GM23338 (cell line): ENCODE measurements at regions not wholly inside any gene's neighbourhood (a gene's known extent, or its start where the extent isn't known, plus 50 kb on each side); places are given as distances from the start of the nearest gene placed in this dataset.

Experiments
- ATAC-seq: fragments of 200-7000 bp; cut with Tn5 transposase; 3 replicates; pipeline ENCODE4 v1.9.1; 2020
- DNase-seq: peaks from one replicate; pipeline ENCODE4 v3.0.0-alpha.2; 2015; ENCODE audit warnings: low spot score
- H2AFZ ChIP-seq: fragments of 200-600 bp; sonication (generic); 2 replicates; pipeline ENCODE4 v1.8.0; 2016; ENCODE audit warnings: antibody characterized with exemption, mild to moderate bottlenecking, moderate library complexity
- H3F3A ChIP-seq: fragments of 200-600 bp; sonication (generic); replicated peaks from 2 replicates; pipeline ENCODE4 v1.8.0; 2017; ENCODE audit warnings: antibody characterized with exemption, mixed run types, low read depth
- H3K27ac ChIP-seq: fragments of 200-600 bp; sonication (generic); 2 replicates; pipeline ENCODE4 v1.6.1; 2016; ENCODE audit warnings: low read depth
- H3K27me3 ChIP-seq: fragments of 200-600 bp; sonication (generic); 2 replicates; pipeline ENCODE4 v1.8.0; 2016; ENCODE audit warnings: mild to moderate bottlenecking, mixed run types, moderate library complexity; ENCODE audit not compliant: insufficient read depth
- H3K36me3 ChIP-seq: fragments of 200-600 bp; sonication (generic); 2 replicates; pipeline ENCODE4 v1.8.0; 2016; ENCODE audit warnings: mild to moderate bottlenecking; ENCODE audit not compliant: insufficient read depth
- H3K4me1 ChIP-seq: fragments of 200-600 bp; sonication (generic); 2 replicates; pipeline ENCODE4 v1.8.0; 2016; ENCODE audit warnings: mild to moderate bottlenecking, moderate library complexity; ENCODE audit not compliant: insufficient read depth
- H3K4me2 ChIP-seq: fragments of 200-600 bp; sonication (generic); 2 replicates; pipeline ENCODE4 v1.7.1; 2017; ENCODE audit warnings: mixed run types
- H3K4me3 ChIP-seq: fragments of 200-600 bp; sonication (generic); 2 replicates; pipeline ENCODE4 v1.6.1; 2016; ENCODE audit warnings: mixed run types
- H3K79me2 ChIP-seq: fragments of 200-600 bp; sonication (generic); replicated peaks from 2 replicates; pipeline ENCODE4 v1.8.0; 2017; ENCODE audit warnings: mild to moderate bottlenecking; ENCODE audit not compliant: insufficient read depth
- H3K9me2 ChIP-seq: fragments of 200-600 bp; sonication (generic); 2 replicates; pipeline ENCODE4 v1.8.0; 2017; ENCODE audit not compliant: insufficient read depth
- H4K20me1 ChIP-seq: fragments of 200-600 bp; sonication (generic); replicated peaks from 2 replicates; pipeline ENCODE4 v1.8.0; 2017; ENCODE audit warnings: mild to moderate bottlenecking; ENCODE audit not compliant: insufficient read depth
- H3K27ac Mint-ChIP-seq: 2 replicates; pipeline ENCODE4 v1.8.0; 2020; ENCODE audit warnings: inconsistent platforms, mild to moderate bottlenecking, moderate library complexity, mixed read lengths
- H3K27me3 Mint-ChIP-seq: 3 replicates; pipeline ENCODE4 v1.8.0; 2022; ENCODE audit warnings: low read depth, mild to moderate bottlenecking, moderate library complexity, mixed read lengths, inconsistent platforms; ENCODE audit not compliant: insufficient read depth, poor library complexity
- H3K36me3 Mint-ChIP-seq: 3 replicates; pipeline ENCODE4 v1.8.0; 2021; ENCODE audit warnings: low read depth, mild to moderate bottlenecking, inconsistent platforms, moderate library complexity, mixed read lengths
- H3K4me1 Mint-ChIP-seq: 3 replicates; pipeline ENCODE4 v1.8.0; 2020; ENCODE audit warnings: mild to moderate bottlenecking, inconsistent platforms, mixed read lengths
- H3K4me3 Mint-ChIP-seq: 3 replicates; pipeline ENCODE4 v1.8.0; 2021; ENCODE audit warnings: moderate library complexity, mild to moderate bottlenecking, inconsistent platforms, mixed read lengths
- H3K9me3 Mint-ChIP-seq: 3 replicates; pipeline ENCODE4 v1.8.0; 2020; ENCODE audit warnings: moderate library complexity, mild to moderate bottlenecking, inconsistent platforms, mixed read lengths
- CREB1 ChIP-seq: fragments of 250-450 bp; sonication (Bioruptor Pico); IDR thresholded peaks from 2 replicates; pipeline ENCODE4 v1.5.0; 2020; ENCODE audit warnings: low read depth, mild to moderate bottlenecking, moderate library complexity
- CTCF ChIP-seq, 2 experiments: fragments of 200-600 bp in 1 of 2; sonication (generic) in 1 of 2; conservative IDR thresholded peaks; 2 replicates each; pipeline versions ENCODE4 v1.5.1 to v1.6.1; 2016 to 2017; ENCODE audit warnings: antibody characterized with exemption in 2 of 2, low read depth in 2 of 2, mild to moderate bottlenecking in 2 of 2, moderate library complexity in 1 of 2
- ETS1 ChIP-seq: IDR thresholded peaks from 2 replicates; pipeline ENCODE4 v1.6.1; 2016; ENCODE audit warnings: antibody characterized with exemption
- EZH2 ChIP-seq: fragments of 200-600 bp; sonication (generic); IDR thresholded peaks from one replicate; pipeline ENCODE4 v1.8.0; 2017; ENCODE audit warnings: antibody characterized with exemption, mild to moderate bottlenecking, low read depth; ENCODE audit not compliant: unreplicated experiment
- EZH2phosphoT487 ChIP-seq: fragments of 200-600 bp; sonication (generic); IDR thresholded peaks from one replicate; pipeline ENCODE4 v1.8.1; 2018; ENCODE audit warnings: antibody characterized with exemption; ENCODE audit not compliant: unreplicated experiment
- JUNB ChIP-seq: IDR thresholded peaks from one replicate; pipeline ENCODE4 v1.6.1; 2016; ENCODE audit warnings: antibody characterized with exemption; ENCODE audit not compliant: unreplicated experiment
- NANOG ChIP-seq: IDR thresholded peaks from 2 replicates; pipeline ENCODE4 v1.6.1; 2016; ENCODE audit warnings: antibody characterized with exemption, borderline replicate concordance
- POLR2AphosphoS5 ChIP-seq: IDR thresholded peaks from 2 replicates; pipeline ENCODE4 v1.6.1; 2016; ENCODE audit warnings: antibody characterized with exemption, low read depth
- REST ChIP-seq: IDR thresholded peaks from one replicate; pipeline ENCODE4 v1.6.1; 2018; ENCODE audit warnings: antibody characterized with exemption; ENCODE audit not compliant: unreplicated experiment
- STAT1 ChIP-seq: IDR thresholded peaks from one replicate; pipeline ENCODE4 v1.6.1; 2016; ENCODE audit warnings: antibody characterized with exemption; ENCODE audit not compliant: unreplicated experiment
- ZNF114 ChIP-seq: fragments of 250-450 bp; sonication (Bioruptor Pico); IDR thresholded peaks from 2 replicates; pipeline ENCODE4 v1.5.0; 2020; ENCODE audit warnings: mild to moderate bottlenecking, moderate library complexity
- ZNF331 ChIP-seq: fragments of 250-450 bp; sonication (Bioruptor Pico); IDR thresholded peaks from 2 replicates; pipeline ENCODE4 v1.5.0; 2020; ENCODE audit warnings: low read depth, mild to moderate bottlenecking, moderate library complexity
- TF ChIP-seq, protein P1 (sequence below): fragments of 250-450 bp; sonication (Bioruptor Pico); IDR thresholded peaks from 2 replicates; pipeline ENCODE4 v1.5.0; 2020; ENCODE audit warnings: mild to moderate bottlenecking, moderate library complexity

DNA sequence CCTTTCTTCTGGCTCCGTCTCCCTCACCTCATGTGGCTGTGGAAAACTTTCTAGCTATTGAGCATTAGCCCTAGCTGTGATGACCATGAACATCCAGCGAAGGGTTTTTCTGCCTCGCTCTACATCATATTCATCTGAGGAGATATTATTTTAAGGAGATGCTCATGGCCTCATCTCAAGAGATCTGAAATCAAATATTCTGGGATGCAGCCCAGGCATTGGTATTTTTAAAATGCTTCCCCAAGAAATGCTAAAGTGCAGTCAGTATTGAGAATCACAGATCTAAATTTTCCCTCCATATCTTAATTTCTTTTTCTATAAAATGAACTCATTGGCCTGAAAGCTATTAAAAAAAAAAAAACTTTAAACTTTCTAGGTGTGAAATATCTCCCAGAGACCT, 238.2 kb upstream of the CELF2 start:
- no peak for TF ChIP-seq CREB1 (CRISPR knock-in tag)
- TF ChIP-seq STAT1, result no peak
- TF ChIP-seq EZH2phosphoT487, result no peak
- TF ChIP-seq, protein P1, sequence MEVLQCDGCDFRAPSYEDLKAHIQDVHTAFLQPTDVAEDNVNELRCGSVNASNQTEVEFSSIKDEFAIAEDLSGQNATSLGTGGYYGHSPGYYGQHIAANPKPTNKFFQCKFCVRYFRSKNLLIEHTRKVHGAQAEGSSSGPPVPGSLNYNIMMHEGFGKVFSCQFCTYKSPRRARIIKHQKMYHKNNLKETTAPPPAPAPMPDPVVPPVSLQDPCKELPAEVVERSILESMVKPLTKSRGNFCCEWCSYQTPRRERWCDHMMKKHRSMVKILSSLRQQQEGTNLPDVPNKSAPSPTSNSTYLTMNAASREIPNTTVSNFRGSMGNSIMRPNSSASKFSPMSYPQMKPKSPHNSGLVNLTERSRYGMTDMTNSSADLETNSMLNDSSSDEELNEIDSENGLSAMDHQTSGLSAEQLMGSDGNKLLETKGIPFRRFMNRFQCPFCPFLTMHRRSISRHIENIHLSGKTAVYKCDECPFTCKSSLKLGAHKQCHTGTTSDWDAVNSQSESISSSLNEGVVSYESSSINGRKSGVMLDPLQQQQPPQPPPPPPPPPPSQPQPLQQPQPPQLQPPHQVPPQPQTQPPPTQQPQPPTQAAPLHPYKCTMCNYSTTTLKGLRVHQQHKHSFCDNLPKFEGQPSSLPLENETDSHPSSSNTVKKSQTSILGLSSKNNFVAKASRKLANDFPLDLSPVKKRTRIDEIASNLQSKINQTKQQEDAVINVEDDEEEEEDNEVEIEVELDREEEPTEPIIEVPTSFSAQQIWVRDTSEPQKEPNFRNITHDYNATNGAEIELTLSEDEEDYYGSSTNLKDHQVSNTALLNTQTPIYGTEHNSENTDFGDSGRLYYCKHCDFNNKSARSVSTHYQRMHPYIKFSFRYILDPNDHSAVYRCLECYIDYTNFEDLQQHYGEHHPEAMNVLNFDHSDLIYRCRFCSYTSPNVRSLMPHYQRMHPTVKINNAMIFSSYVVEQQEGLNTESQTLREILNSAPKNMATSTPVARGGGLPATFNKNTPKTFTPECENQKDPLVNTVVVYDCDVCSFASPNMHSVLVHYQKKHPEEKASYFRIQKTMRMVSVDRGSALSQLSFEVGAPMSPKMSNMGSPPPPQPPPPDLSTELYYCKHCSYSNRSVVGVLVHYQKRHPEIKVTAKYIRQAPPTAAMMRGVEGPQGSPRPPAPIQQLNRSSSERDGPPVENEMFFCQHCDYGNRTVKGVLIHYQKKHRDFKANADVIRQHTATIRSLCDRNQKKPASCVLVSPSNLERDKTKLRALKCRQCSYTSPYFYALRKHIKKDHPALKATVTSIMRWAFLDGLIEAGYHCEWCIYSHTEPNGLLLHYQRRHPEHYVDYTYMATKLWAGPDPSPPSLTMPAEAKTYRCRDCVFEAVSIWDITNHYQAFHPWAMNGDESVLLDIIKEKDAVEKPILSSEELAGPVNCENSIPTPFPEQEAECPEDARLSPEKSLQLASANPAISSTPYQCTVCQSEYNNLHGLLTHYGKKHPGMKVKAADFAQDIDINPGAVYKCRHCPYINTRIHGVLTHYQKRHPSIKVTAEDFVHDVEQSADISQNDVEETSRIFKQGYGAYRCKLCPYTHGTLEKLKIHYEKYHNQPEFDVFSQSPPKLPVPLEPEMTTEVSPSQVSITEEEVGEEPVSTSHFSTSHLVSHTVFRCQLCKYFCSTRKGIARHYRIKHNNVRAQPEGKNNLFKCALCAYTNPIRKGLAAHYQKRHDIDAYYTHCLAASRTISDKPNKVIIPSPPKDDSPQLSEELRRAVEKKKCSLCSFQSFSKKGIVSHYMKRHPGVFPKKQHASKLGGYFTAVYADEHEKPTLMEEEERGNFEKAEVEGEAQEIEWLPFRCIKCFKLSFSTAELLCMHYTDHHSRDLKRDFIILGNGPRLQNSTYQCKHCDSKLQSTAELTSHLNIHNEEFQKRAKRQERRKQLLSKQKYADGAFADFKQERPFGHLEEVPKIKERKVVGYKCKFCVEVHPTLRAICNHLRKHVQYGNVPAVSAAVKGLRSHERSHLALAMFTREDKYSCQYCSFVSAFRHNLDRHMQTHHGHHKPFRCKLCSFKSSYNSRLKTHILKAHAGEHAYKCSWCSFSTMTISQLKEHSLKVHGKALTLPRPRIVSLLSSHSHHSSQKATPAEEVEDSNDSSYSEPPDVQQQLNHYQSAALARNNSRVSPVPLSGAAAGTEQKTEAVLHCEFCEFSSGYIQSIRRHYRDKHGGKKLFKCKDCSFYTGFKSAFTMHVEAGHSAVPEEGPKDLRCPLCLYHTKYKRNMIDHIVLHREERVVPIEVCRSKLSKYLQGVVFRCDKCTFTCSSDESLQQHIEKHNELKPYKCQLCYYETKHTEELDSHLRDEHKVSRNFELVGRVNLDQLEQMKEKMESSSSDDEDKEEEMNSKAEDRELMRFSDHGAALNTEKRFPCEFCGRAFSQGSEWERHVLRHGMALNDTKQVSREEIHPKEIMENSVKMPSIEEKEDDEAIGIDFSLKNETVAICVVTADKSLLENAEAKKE (CRISPR knock-in tag), result no peak
- no peak for TF ChIP-seq ETS1
- TF ChIP-seq NANOG, result no peak
- TF ChIP-seq POLR2AphosphoS5, result no peak
- TF ChIP-seq JUNB, result no peak
- TF ChIP-seq ZNF114 (CRISPR knock-in tag), result no peak
- TF ChIP-seq ZNF331 (CRISPR knock-in tag), result no peak
- TF ChIP-seq REST, result no peak
- TF ChIP-seq EZH2, result no peak
- no peak for TF ChIP-seq CTCF (conservative IDR thresholded peaks at IDR 0.05; ENCODE audit: low read depth in 2 of 2)
- H3K4me1 Mint-ChIP-seq, result no peaks in the 10 kb centered on the region; the same call in 2 of the 3 replicates
- Histone ChIP-seq H3K27ac (no peak overlapping the region), H3K36me3 (no peaks in the 10 kb centered on the region), H3K79me2 (no peaks in the 10 kb centered on the region), H3F3A (no peaks in the 10 kb centered on the region), H3K27me3 (no peaks in the 10 kb centered on the region), H3K4me2 (no peak overlapping the region), H2AFZ (no peak overlapping the region), H3K4me3 (no peak overlapping the region), H3K9me2 (0 out of 2 replicates have a peak, but pooled peaks cover 5% of the 10 kb centered on the region), H3K4me1 (no peaks in the 10 kb centered on the region), H4K20me1 (no peaks in the 10 kb centered on the region)
- H3K27me3 Mint-ChIP-seq, result peaks cover 2% of the 10 kb centered on the region
- peaks cover 10% of the 10 kb centered on the region for H3K9me3 Mint-ChIP-seq
- ATAC-seq (no peak), DNase-seq (no peak)
- H3K36me3 Mint-ChIP-seq, result no peaks in the 10 kb centered on the region; the same call in 2 of the 3 replicates
- H3K4me3 Mint-ChIP-seq, result no peak overlapping the region
- no peak overlapping the region for H3K27ac Mint-ChIP-seq
